ENCODE measurements at regions not wholly inside any gene's neighbourhood (a gene's known extent, or its start where the extent isn't known, plus 50 kb on each side); places are given as distances from the start of the nearest gene placed in this dataset.

DNA sequence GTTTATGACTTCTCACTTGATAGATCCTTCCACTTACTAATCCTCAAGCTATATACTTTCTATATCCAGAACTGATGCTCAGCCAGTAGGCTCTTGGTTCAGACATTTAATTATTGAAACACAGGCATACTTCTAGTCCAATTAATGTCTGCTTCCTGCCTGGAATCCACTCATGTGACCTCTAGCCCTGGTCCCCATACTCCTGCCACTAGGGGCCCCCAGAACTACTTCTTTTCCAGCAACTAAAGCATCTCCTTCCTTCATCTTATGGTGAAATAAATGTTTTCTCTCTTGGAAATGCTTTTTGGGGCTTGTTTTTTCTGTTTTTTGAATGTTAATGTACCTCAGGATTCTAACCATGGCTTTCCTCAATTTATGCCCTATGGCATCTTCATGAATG, 527.6 kb downstream of the SATB2 start:
- TF ChIP-seq POLR2A (IDR thresholded peaks at IDR 0.05): no peak
- TF ChIP-seq, protein P1, sequence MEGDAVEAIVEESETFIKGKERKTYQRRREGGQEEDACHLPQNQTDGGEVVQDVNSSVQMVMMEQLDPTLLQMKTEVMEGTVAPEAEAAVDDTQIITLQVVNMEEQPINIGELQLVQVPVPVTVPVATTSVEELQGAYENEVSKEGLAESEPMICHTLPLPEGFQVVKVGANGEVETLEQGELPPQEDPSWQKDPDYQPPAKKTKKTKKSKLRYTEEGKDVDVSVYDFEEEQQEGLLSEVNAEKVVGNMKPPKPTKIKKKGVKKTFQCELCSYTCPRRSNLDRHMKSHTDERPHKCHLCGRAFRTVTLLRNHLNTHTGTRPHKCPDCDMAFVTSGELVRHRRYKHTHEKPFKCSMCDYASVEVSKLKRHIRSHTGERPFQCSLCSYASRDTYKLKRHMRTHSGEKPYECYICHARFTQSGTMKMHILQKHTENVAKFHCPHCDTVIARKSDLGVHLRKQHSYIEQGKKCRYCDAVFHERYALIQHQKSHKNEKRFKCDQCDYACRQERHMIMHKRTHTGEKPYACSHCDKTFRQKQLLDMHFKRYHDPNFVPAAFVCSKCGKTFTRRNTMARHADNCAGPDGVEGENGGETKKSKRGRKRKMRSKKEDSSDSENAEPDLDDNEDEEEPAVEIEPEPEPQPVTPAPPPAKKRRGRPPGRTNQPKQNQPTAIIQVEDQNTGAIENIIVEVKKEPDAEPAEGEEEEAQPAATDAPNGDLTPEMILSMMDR (IDR thresholded peaks at IDR 0.05): no peak

Measured in thyroid gland (tissue), 4 donors.